ENCODE measurements at regions not wholly inside any gene's neighbourhood (a gene's known extent, or its start where the extent isn't known, plus 50 kb on each side); places are given as distances from the start of the nearest gene placed in this dataset.
A peak's percentile ranks its signal among the peaks of the same experiment; 100 is the strongest.

DNA sequence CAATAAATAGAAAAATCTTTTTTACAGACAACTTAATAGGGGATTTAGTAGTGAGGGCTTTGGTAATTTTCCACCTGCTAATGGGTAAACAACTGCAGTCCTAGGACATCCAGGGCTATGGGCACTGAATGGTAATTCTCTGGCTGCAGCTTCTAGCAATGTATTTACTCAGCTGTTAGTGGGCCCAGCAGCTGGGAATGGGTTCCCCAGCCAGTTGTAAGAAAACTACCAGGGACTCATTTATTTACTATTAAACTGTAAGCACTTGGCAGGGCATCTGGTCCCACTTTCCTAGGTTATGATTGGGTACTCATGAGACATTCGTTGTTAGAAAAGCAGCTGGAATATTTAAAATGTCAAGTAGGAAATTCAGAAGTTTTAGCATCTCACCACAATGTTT lies 363.8 kb upstream of the TRIB2 start:
- TF ChIP-seq, protein P1, sequence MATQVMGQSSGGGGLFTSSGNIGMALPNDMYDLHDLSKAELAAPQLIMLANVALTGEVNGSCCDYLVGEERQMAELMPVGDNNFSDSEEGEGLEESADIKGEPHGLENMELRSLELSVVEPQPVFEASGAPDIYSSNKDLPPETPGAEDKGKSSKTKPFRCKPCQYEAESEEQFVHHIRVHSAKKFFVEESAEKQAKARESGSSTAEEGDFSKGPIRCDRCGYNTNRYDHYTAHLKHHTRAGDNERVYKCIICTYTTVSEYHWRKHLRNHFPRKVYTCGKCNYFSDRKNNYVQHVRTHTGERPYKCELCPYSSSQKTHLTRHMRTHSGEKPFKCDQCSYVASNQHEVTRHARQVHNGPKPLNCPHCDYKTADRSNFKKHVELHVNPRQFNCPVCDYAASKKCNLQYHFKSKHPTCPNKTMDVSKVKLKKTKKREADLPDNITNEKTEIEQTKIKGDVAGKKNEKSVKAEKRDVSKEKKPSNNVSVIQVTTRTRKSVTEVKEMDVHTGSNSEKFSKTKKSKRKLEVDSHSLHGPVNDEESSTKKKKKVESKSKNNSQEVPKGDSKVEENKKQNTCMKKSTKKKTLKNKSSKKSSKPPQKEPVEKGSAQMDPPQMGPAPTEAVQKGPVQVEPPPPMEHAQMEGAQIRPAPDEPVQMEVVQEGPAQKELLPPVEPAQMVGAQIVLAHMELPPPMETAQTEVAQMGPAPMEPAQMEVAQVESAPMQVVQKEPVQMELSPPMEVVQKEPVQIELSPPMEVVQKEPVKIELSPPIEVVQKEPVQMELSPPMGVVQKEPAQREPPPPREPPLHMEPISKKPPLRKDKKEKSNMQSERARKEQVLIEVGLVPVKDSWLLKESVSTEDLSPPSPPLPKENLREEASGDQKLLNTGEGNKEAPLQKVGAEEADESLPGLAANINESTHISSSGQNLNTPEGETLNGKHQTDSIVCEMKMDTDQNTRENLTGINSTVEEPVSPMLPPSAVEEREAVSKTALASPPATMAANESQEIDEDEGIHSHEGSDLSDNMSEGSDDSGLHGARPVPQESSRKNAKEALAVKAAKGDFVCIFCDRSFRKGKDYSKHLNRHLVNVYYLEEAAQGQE (IDR thresholded peaks at IDR 0.05; ENCODE audit: insufficient read depth in 1 of 2, low read depth in 2 of 2, low read length in 1 of 2): no peak
- TF ChIP-seq TCF7L2 (IDR thresholded peaks at IDR 0.05; ENCODE audit: low read depth, low read length) (no peak), SIN3A (IDR thresholded peaks at IDR 0.05; ENCODE audit: borderline replicate concordance, insufficient read depth, low read depth, low read length) (no peak), CTCF (IDR thresholded peaks at IDR 0.05) (no peak), POLR2AphosphoS5 (IDR thresholded peaks at IDR 0.05; ENCODE audit: low read depth, low read length) (no peak)

GRCh38 chr2:12361506-12361905 lies 355.2 kb upstream of the TRIB2 start:
- in situ Hi-C loops (cut with HindIII; ENCODE audit: low pct_unique_long_range_greater_than_20kb, low sequenced_read_pairs): no loop called here
- ATAC-seq: no peak

More for the DNA sequence above, 363.8 kb upstream of the TRIB2 start:
- intact Hi-C loops (cut with micrococcal nuclease; ENCODE audit: unreplicated experiment): no loop called here
- Histone ChIP-seq H3K4me3 (ENCODE audit: low read depth in 2 of 2, low read length in 2 of 2) (no peak overlapping the region), H3K27me3 (ENCODE audit: control insufficient read depth, insufficient read depth, low read length) (no peaks in the 10 kb centered on the region), H3K36me3 (ENCODE audit: control insufficient read depth, insufficient read depth, low read length) (no peaks in the 10 kb centered on the region), H3K27ac (ENCODE audit: low read length) (no peak overlapping the region; the same call in 1 of the 2 replicates), H3K9me3 (ENCODE audit: control insufficient read depth, insufficient read depth, low read depth, low read length) (no peaks in the 10 kb centered on the region; the same call in 1 of the 2 replicates), H3K4me1 (ENCODE audit: control insufficient read depth, insufficient read depth, low read length) (no peaks in the 10 kb centered on the region)
- in situ Hi-C loops (cut with HindIII; ENCODE audit: low pct_unique_long_range_greater_than_20kb, low sequenced_read_pairs): no loop called here
- CTCF ChIA-PET: no interaction called here
- DNase-seq (ENCODE audit: low read depth, low spot score): no peak
- POLR2A ChIA-PET: no interaction called here
- ATAC-seq: no peak
- no TSS peak for BruUV-seq (replicated peaks)

More at GRCh38 chr2:12361506-12361905, 355.2 kb upstream of the TRIB2 start:
- POLR2A ChIA-PET: no interaction called here
- H3K27ac ChIP-seq (ENCODE audit: low read length): peak overlapping the region; percentile 23; the same call in 1 of the 2 replicates
- no peaks in the 10 kb centered on the region for H3K4me1 ChIP-seq (ENCODE audit: control insufficient read depth, insufficient read depth, low read length)
- no peak for TF ChIP-seq CTCF (IDR thresholded peaks at IDR 0.05)
- no peak for TF ChIP-seq POLR2AphosphoS5 (IDR thresholded peaks at IDR 0.05; ENCODE audit: low read depth, low read length)
- no peak for TF ChIP-seq SIN3A (IDR thresholded peaks at IDR 0.05; ENCODE audit: borderline replicate concordance, insufficient read depth, low read depth, low read length)
- TF ChIP-seq TCF7L2 (IDR thresholded peaks at IDR 0.05; ENCODE audit: low read depth, low read length): no peak
- TF ChIP-seq, protein P1 (IDR thresholded peaks at IDR 0.05; ENCODE audit: insufficient read depth in 1 of 2, low read depth in 2 of 2, low read length in 1 of 2): no peak
- no peaks in the 10 kb centered on the region for H3K27me3 ChIP-seq (ENCODE audit: control insufficient read depth, insufficient read depth, low read length)
- intact Hi-C loops (cut with micrococcal nuclease; ENCODE audit: unreplicated experiment): no loop called here
- no peaks in the 10 kb centered on the region for H3K9me3 ChIP-seq (ENCODE audit: control insufficient read depth, insufficient read depth, low read depth, low read length)
- H3K36me3 ChIP-seq (ENCODE audit: control insufficient read depth, insufficient read depth, low read length): no peaks in the 10 kb centered on the region
- H3K4me3 ChIP-seq (ENCODE audit: low read depth in 2 of 2, low read length in 2 of 2): no peak overlapping the region
- CTCF ChIA-PET: no interaction called here
- no TSS peak for BruUV-seq (replicated peaks)
- DNase-seq (ENCODE audit: low read depth, low spot score): no peak

Measured in Panc1 (cell line).